Tibial nerve (tissue), 4 donors: ENCODE measurements at regions not wholly inside any gene's neighbourhood (a gene's known extent, or its start where the extent isn't known, plus 50 kb on each side); places are given as distances from the start of the nearest gene placed in this dataset.

Experiments
- EP300 ChIP-seq, 2 donors: sonication (generic); formaldehyde crosslinking; IDR thresholded peaks; one replicate each; pipeline ENCODE4 v1.6.1; 2017; ENCODE audit warnings: antibody characterized with exemption in 2 of 2, mild to moderate bottlenecking in 1 of 2
- TF ChIP-seq, protein P1 (sequence below), 5 experiments: fragments of 200-600 bp in 3 of 5; fragments of 450-650 bp in 2 of 5; sonication (generic) in 3 of 5; IDR thresholded peaks; one replicate each; pipeline ENCODE4 v1.5.1; 2016 to 2019; ENCODE audit warnings: antibody characterized with exemption in 5 of 5, mild to moderate bottlenecking in 3 of 5, moderate library complexity in 2 of 5

DNA sequence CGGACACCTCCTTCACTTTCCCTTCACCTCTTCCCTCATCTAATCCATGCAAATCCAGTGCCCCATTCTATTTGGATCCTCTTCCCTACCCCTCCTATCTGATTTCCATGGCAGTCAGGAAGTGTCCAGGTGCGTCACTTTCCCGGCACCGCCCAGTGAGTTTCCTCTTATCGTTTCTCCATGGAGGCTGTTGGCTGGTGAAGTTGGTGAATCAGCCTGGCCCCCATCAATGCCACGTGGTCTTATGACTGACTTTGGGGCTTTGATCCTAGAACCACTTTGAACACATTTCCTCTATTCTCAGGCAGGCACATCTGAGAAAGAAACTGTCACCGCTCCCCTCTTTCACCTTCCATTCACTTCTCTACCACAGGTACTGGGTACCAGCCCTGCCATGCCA lies 137.8 kb downstream of the CEP135 start:
- TF ChIP-seq, protein P1, sequence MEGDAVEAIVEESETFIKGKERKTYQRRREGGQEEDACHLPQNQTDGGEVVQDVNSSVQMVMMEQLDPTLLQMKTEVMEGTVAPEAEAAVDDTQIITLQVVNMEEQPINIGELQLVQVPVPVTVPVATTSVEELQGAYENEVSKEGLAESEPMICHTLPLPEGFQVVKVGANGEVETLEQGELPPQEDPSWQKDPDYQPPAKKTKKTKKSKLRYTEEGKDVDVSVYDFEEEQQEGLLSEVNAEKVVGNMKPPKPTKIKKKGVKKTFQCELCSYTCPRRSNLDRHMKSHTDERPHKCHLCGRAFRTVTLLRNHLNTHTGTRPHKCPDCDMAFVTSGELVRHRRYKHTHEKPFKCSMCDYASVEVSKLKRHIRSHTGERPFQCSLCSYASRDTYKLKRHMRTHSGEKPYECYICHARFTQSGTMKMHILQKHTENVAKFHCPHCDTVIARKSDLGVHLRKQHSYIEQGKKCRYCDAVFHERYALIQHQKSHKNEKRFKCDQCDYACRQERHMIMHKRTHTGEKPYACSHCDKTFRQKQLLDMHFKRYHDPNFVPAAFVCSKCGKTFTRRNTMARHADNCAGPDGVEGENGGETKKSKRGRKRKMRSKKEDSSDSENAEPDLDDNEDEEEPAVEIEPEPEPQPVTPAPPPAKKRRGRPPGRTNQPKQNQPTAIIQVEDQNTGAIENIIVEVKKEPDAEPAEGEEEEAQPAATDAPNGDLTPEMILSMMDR (IDR thresholded peaks at IDR 0.05) = no peak
- no peak for TF ChIP-seq EP300 (IDR thresholded peaks at IDR 0.05)
